ENCODE measurements at regions not wholly inside any gene's neighbourhood (a gene's known extent, or its start where the extent isn't known, plus 50 kb on each side); places are given as distances from the start of the nearest gene placed in this dataset.

DNA sequence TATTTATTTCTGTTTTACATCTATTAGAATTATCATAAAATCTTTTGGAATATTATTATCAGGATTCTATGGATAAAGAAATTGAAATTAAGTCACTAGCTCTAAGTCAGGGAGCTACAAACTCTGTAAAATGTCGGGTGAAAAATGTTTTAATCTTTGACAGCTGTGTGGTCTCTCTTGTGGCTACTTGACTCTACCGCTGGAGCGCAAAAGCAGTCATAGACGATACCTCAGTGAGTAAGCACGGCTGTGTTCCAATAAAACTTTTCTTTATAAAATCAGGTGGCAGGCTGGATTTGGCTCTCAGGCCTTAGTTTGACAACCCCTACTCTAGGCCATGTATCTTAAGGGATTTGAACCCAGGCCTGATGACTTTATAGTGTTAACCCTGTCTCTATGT is 88.5 kb upstream of the PFN2 start:
- TF ChIP-seq, protein P1, sequence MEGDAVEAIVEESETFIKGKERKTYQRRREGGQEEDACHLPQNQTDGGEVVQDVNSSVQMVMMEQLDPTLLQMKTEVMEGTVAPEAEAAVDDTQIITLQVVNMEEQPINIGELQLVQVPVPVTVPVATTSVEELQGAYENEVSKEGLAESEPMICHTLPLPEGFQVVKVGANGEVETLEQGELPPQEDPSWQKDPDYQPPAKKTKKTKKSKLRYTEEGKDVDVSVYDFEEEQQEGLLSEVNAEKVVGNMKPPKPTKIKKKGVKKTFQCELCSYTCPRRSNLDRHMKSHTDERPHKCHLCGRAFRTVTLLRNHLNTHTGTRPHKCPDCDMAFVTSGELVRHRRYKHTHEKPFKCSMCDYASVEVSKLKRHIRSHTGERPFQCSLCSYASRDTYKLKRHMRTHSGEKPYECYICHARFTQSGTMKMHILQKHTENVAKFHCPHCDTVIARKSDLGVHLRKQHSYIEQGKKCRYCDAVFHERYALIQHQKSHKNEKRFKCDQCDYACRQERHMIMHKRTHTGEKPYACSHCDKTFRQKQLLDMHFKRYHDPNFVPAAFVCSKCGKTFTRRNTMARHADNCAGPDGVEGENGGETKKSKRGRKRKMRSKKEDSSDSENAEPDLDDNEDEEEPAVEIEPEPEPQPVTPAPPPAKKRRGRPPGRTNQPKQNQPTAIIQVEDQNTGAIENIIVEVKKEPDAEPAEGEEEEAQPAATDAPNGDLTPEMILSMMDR (IDR thresholded peaks at IDR 0.05): no peak
- TF ChIP-seq EP300 (IDR thresholded peaks at IDR 0.05) (no peak), POLR2A (IDR thresholded peaks at IDR 0.05) (no peak), POLR2AphosphoS5 (IDR thresholded peaks at IDR 0.05) (no peak)

Measured in gastroesophageal sphincter (tissue), 3 donors.